ENCODE measurements at regions not wholly inside any gene's neighbourhood (a gene's known extent, or its start where the extent isn't known, plus 50 kb on each side); places are given as distances from the start of the nearest gene placed in this dataset.
A peak's percentile ranks its signal among the peaks of the same experiment; 100 is the strongest.

DNA sequence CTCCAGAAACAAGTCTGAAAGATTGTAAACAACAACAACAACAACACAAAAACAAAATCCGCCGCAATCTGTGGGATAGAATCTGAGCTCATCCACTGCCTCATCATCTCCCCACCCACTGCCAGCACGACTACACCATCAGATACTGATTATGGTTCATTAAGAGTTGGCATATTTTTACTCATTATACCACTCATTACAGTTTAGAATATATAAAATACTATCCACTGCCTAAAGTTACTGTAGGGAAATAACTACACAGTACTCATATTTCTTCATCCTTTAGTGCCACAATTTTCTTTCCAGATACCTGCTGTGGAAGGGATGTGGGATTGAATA is 152.5 kb upstream of the PEX5L start:
- H3K36me3 ChIP-seq (ENCODE audit: insufficient read depth, low read length): no peaks in the 10 kb centered on the region
- no peak for DNase-seq
- no peak overlapping the region for H3K4me3 ChIP-seq (ENCODE audit: low read length)
- ChIA-PET POLR2A (no interaction called here), CTCF (no interaction called here)
- Mint-ChIP-seq H3K36me3 (no peaks in the 10 kb centered on the region), H3K4me1 (no peaks in the 10 kb centered on the region), H3K27ac (no peak overlapping the region), H3K4me3 (no peak overlapping the region), H3K27me3 (no peaks in the 10 kb centered on the region), H3K9me3 (peaks cover 0 to 3% (median 0%) of the 10 kb centered on the region in 5 donors)
- no peaks in the 10 kb centered on the region for H3K9me3 ChIP-seq (ENCODE audit: low read length)
- no peaks in the 10 kb centered on the region for H3K27me3 ChIP-seq (ENCODE audit: insufficient read depth, low read length, poor library complexity, severe bottlenecking)
- H3K27ac ChIP-seq (ENCODE audit: low read depth, low read length): no peak overlapping the region
- H3K4me1 ChIP-seq (ENCODE audit: insufficient read depth, low read length): no peaks in the 10 kb centered on the region

GRCh38 chr3:180196658-180197057 is 159.9 kb upstream of the PEX5L start:
- Mint-ChIP-seq H3K27me3 (peaks cover 3 to 6% of the 10 kb centered on the region in 2 donors), H3K4me1 (no peaks in the 10 kb centered on the region), H3K9me3 (peaks cover 0 to 3% (median 0%) of the 10 kb centered on the region in 5 donors), H3K36me3 (no peaks in the 10 kb centered on the region), H3K27ac (no peak overlapping the region), H3K4me3 (no peak overlapping the region)
- no peaks in the 10 kb centered on the region for H3K27me3 ChIP-seq (ENCODE audit: insufficient read depth, low read length, poor library complexity, severe bottlenecking)
- H3K27ac ChIP-seq (ENCODE audit: low read depth, low read length): no peak overlapping the region
- ChIA-PET POLR2A (no interaction called here), CTCF (no interaction called here)
- H3K36me3 ChIP-seq (ENCODE audit: insufficient read depth, low read length): no peaks in the 10 kb centered on the region
- DNase-seq: no peak
- H3K4me1 ChIP-seq (ENCODE audit: insufficient read depth, low read length): no peaks in the 10 kb centered on the region
- H3K4me3 ChIP-seq (ENCODE audit: low read length): no peak overlapping the region
- no peaks in the 10 kb centered on the region for H3K9me3 ChIP-seq (ENCODE audit: low read length)

GRCh38 chr3:180199417-180199995 is 162.8 kb upstream of the PEX5L start:
- no peak overlapping the region for H3K27ac Mint-ChIP-seq
- no peaks in the 10 kb centered on the region for H3K9me3 ChIP-seq (ENCODE audit: low read length)
- CTCF ChIA-PET: no interaction called here
- H3K4me1 ChIP-seq (ENCODE audit: insufficient read depth, low read length): no peaks in the 10 kb centered on the region
- DNase-seq: no peak
- POLR2A ChIA-PET: no interaction called here
- H3K27me3 Mint-ChIP-seq: peaks cover 3 to 6% of the 10 kb centered on the region in 2 donors
- peaks cover 0 to 2% (median 1%) of the 10 kb centered on the region in 5 donors for H3K9me3 Mint-ChIP-seq
- no peaks in the 10 kb centered on the region for H3K27me3 ChIP-seq (ENCODE audit: insufficient read depth, low read length, poor library complexity, severe bottlenecking)
- no peaks in the 10 kb centered on the region for H3K4me1 Mint-ChIP-seq
- H3K36me3 Mint-ChIP-seq: no peaks in the 10 kb centered on the region
- no peak overlapping the region for H3K4me3 Mint-ChIP-seq
- no peak overlapping the region for H3K4me3 ChIP-seq (ENCODE audit: low read length)
- H3K36me3 ChIP-seq (ENCODE audit: insufficient read depth, low read length): no peaks in the 10 kb centered on the region
- no peak overlapping the region for H3K27ac ChIP-seq (ENCODE audit: low read depth, low read length)

DNA sequence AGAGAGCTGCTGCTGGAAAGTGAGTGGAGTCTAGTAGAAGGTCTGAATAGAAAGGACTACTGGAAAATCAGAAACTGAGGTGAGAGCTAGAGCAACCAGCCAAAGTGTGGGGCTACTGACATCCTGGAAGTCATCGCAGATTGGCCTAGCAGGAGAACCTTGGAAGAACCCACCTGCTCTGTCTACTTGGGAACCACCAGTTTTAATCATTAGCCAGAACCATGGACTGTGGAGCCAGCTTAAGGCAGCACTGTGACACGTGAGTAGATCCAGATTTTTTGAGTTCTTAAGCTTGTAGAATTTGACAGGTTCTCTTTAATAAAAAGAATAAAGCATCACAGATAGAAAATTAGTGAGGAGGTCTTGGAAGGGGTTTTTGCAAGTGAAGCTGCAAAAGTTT is 179.1 kb upstream of the PEX5L start:
- Mint-ChIP-seq H3K4me1 (no peaks in the 10 kb centered on the region), H3K27me3 (peaks cover 0 to 4% of the 10 kb centered on the region in 2 donors), H3K36me3 (no peaks in the 10 kb centered on the region), H3K27ac (peak overlapping the region in 1 of 8 donors; percentile 44), H3K4me3 (no peak overlapping the region), H3K9me3 (peaks cover 0 to 11% (median 3%) of the 10 kb centered on the region in 5 donors)
- Histone ChIP-seq H3K36me3 (ENCODE audit: insufficient read depth, low read length) (no peaks in the 10 kb centered on the region), H3K4me3 (ENCODE audit: low read length) (no peak overlapping the region), H3K4me1 (ENCODE audit: insufficient read depth, low read length) (no peaks in the 10 kb centered on the region), H3K27ac (ENCODE audit: low read depth, low read length) (no peak overlapping the region), H3K9me3 (ENCODE audit: low read length) (no peaks in the 10 kb centered on the region), H3K27me3 (ENCODE audit: insufficient read depth, low read length, poor library complexity, severe bottlenecking) (no peaks in the 10 kb centered on the region)
- ChIA-PET POLR2A (no interaction called here), CTCF (no interaction called here)
- no peak for DNase-seq

DNA sequence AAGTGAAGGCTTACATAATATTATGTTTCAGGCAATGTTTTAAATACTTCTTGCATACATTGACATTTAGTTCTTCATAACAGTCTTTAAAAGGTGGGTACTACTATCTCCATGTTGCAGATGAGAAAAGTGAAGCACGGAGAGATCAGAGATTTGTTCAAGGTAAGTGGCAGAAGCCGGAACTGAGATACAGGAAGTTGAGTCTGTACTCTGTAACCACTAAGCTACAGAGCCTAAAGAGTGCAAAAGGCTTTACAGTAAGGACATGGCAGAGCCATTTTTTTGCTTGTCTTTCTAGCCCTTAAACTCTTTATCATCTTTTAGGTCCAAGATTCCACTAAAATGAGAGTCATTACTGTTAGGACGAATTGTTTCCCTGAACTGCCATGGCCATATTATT is 186.5 kb upstream of the PEX5L start:
- CTCF ChIA-PET: no interaction called here
- peaks cover 0 to 6% (median 5%) of the 10 kb centered on the region in 3 donors for H3K4me1 Mint-ChIP-seq
- H3K27me3 Mint-ChIP-seq: peaks cover 3 to 4% of the 10 kb centered on the region in 2 donors
- no peak overlapping the region for H3K27ac ChIP-seq (ENCODE audit: low read depth, low read length)
- no peak overlapping the region for H3K27ac Mint-ChIP-seq
- no peaks in the 10 kb centered on the region for H3K36me3 Mint-ChIP-seq
- H3K4me1 ChIP-seq (ENCODE audit: insufficient read depth, low read length): no peaks in the 10 kb centered on the region
- no peak for DNase-seq
- H3K9me3 ChIP-seq (ENCODE audit: low read length): no peaks in the 10 kb centered on the region
- no peaks in the 10 kb centered on the region for H3K36me3 ChIP-seq (ENCODE audit: insufficient read depth, low read length)
- POLR2A ChIA-PET: no interaction called here
- no peak overlapping the region for H3K4me3 Mint-ChIP-seq
- H3K27me3 ChIP-seq (ENCODE audit: insufficient read depth, low read length, poor library complexity, severe bottlenecking): no peaks in the 10 kb centered on the region
- H3K9me3 Mint-ChIP-seq: peaks cover 4 to 11% (median 6%) of the 10 kb centered on the region in 5 donors
- H3K4me3 ChIP-seq (ENCODE audit: low read length): no peak overlapping the region

- no peak for DNase-seq
- CTCF ChIA-PET: no interaction called here
- POLR2A ChIA-PET: no interaction called here
- H3K27ac ChIP-seq (ENCODE audit: low read depth, low read length): no peak overlapping the region
- H3K36me3 ChIP-seq (ENCODE audit: insufficient read depth, low read length): no peaks in the 10 kb centered on the region
- no peaks in the 10 kb centered on the region for H3K4me1 ChIP-seq (ENCODE audit: insufficient read depth, low read length)
- H3K9me3 Mint-ChIP-seq: peaks cover 12 to 26% (median 19%) of the 10 kb centered on the region in 5 donors
- peaks cover 3 to 4% of the 10 kb centered on the region in 2 donors for H3K27me3 Mint-ChIP-seq
- H3K4me3 ChIP-seq (ENCODE audit: low read length): no peak overlapping the region
- no peak overlapping the region for H3K27ac Mint-ChIP-seq
- no peaks in the 10 kb centered on the region for H3K27me3 ChIP-seq (ENCODE audit: insufficient read depth, low read length, poor library complexity, severe bottlenecking)
- no peak overlapping the region for H3K4me3 Mint-ChIP-seq
- H3K9me3 ChIP-seq (ENCODE audit: low read length): no peaks in the 10 kb centered on the region
- no peaks in the 10 kb centered on the region for H3K36me3 Mint-ChIP-seq
- no peaks in the 10 kb centered on the region for H3K4me1 Mint-ChIP-seq
Measured at GRCh38 chr3:180229113-180229512, 192.4 kb upstream of the PEX5L start.

- ChIA-PET POLR2A (no interaction called here), CTCF (no interaction called here)
- no peak overlapping the region for H3K4me3 Mint-ChIP-seq
- Histone ChIP-seq H3K27me3 (ENCODE audit: insufficient read depth, low read length, poor library complexity, severe bottlenecking) (no peaks in the 10 kb centered on the region), H3K9me3 (ENCODE audit: low read length) (no peaks in the 10 kb centered on the region), H3K4me3 (ENCODE audit: low read length) (no peak overlapping the region), H3K36me3 (ENCODE audit: insufficient read depth, low read length) (no peaks in the 10 kb centered on the region), H3K27ac (ENCODE audit: low read depth, low read length) (no peak overlapping the region), H3K4me1 (ENCODE audit: insufficient read depth, low read length) (no peaks in the 10 kb centered on the region)
- no peak for DNase-seq
- no peaks in the 10 kb centered on the region for H3K4me1 Mint-ChIP-seq
- no peaks in the 10 kb centered on the region for H3K36me3 Mint-ChIP-seq
- no peaks in the 10 kb centered on the region for H3K27me3 Mint-ChIP-seq
- H3K9me3 Mint-ChIP-seq: peaks cover 0 to 8% (median 2%) of the 10 kb centered on the region in 5 donors
- no peak overlapping the region for H3K27ac Mint-ChIP-seq
Measured at GRCh38 chr3:180239939-180240338, 203.2 kb upstream of the PEX5L start.

DNA sequence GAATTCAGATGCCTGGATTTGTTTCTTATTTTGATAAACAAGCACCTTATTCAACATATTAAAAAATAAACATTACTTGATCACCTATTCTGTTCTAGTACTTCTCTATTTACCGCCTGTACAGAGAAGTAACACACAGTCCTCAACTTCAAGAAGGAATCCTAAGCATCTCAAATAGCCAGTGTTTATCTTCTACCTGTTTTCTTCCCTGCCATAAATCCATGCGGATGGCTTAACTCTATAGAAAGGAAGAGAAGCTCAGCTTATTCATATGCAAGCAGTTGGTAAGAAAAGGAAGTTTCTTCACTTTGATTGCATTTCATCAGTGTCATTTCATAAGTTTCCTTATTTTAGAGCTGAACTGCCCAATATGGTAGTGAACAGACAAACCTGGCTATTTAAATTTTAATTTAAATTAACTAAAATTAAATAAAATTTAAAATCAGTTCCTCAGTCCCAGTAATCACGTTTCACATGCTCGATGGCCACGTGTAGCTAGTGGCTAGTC is 210.0 kb upstream of the PEX5L start:
- Mint-ChIP-seq H3K36me3 (no peaks in the 10 kb centered on the region), H3K9me3 (peaks cover 0 to 3% (median 0%) of the 10 kb centered on the region in 5 donors), H3K4me3 (no peak overlapping the region), H3K4me1 (no peaks in the 10 kb centered on the region), H3K27me3 (peaks cover 0 to 17% of the 10 kb centered on the region in 2 donors), H3K27ac (no peak overlapping the region)
- no peak overlapping the region for H3K4me3 ChIP-seq (ENCODE audit: low read length)
- ChIA-PET POLR2A (interaction anchor here (0.6 kb wide), 1 partner anchor 1649 kb away, joined by 3 read pairs; no protein-coding TSS in a partner anchor), CTCF (no interaction called here)
- no peak overlapping the region for H3K27ac ChIP-seq (ENCODE audit: low read depth, low read length)
- no peaks in the 10 kb centered on the region for H3K9me3 ChIP-seq (ENCODE audit: low read length)
- H3K4me1 ChIP-seq (ENCODE audit: insufficient read depth, low read length): no peaks in the 10 kb centered on the region
- no peaks in the 10 kb centered on the region for H3K27me3 ChIP-seq (ENCODE audit: insufficient read depth, low read length, poor library complexity, severe bottlenecking)
- no peaks in the 10 kb centered on the region for H3K36me3 ChIP-seq (ENCODE audit: insufficient read depth, low read length)
- no peak for DNase-seq
